GM12892 (cell line): ENCODE measurements at regions not wholly inside any gene's neighbourhood (a gene's known extent, or its start where the extent isn't known, plus 50 kb on each side); places are given as distances from the start of the nearest gene placed in this dataset.

Experiments used
- POLR2A ChIP-seq: IDR thresholded peaks from 2 replicates; pipeline ENCODE4 v1.6.1; 2011; ENCODE audit warnings: low read depth, low read length, control low read depth
- POLR2AphosphoS5 ChIP-seq: IDR thresholded peaks from 2 replicates; pipeline ENCODE4 v1.6.1; 2011; ENCODE audit warnings: low read depth, low read length, control low read depth
- TAF1 ChIP-seq: IDR thresholded peaks from 2 replicates; pipeline ENCODE4 v1.6.1; 2011; ENCODE audit warnings: low read depth, mild to moderate bottlenecking, control low read depth, low read length, borderline replicate concordance

DNA sequence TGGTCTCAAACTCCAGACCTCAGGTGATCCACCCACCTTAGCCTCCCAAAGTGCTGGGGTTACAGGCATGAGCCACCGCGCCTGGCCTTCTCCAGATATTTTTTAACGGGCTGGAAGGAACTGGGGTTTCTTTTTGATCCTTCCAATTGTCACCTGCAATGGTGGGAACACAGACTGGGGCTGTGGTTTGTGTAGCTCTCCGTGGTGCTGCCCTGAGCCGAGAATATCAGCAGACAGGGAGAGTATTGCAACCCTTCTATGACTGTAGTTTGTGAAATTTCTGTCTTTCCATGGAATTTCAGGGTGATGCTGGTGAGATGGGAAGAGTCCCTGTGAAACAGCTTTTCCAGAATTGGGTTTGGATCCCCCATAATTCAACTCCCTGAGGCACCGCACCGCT lies 263.5 kb downstream of the ENGASE start:
- TF ChIP-seq POLR2A: no peak
- no peak for TF ChIP-seq TAF1
- TF ChIP-seq POLR2AphosphoS5: no peak
